Neural progenitor cell (in vitro differentiated cells): ENCODE measurements at regions not wholly inside any gene's neighbourhood (a gene's known extent, or its start where the extent isn't known, plus 50 kb on each side); places are given as distances from the start of the nearest gene placed in this dataset.

ENCODE experiments used
- DNase-seq: peaks from one replicate; pipeline ENCODE4 v3.0.0-alpha.2; 2016; ENCODE audit warnings: low spot score
- H2AFZ ChIP-seq: fragments of 200-600 bp; sonication (generic); replicated peaks from 2 replicates; pipeline ENCODE4 v1.6.1; 2016; ENCODE audit warnings: antibody characterized with exemption
- H3F3A ChIP-seq: fragments of 200-600 bp; sonication (generic); 2 replicates; pipeline ENCODE4 v1.6.1; 2016; ENCODE audit warnings: antibody characterized with exemption, low read depth
- H3K27ac ChIP-seq: fragments of 200-600 bp; sonication (generic); 2 replicates; pipeline ENCODE4 v1.5.1; 2016; ENCODE audit warnings: mild to moderate bottlenecking
- H3K27me3 ChIP-seq: fragments of 200-600 bp; sonication (generic); 2 replicates; pipeline ENCODE4 v1.6.1; 2016; ENCODE audit warnings: mild to moderate bottlenecking, moderate library complexity
- H3K36me3 ChIP-seq: fragments of 200-600 bp; sonication (generic); 2 replicates; pipeline ENCODE4 v1.5.1; 2016
- H3K4me1 ChIP-seq: fragments of 200-600 bp; sonication (generic); 2 replicates; pipeline ENCODE4 v1.6.1; 2016; ENCODE audit warnings: mixed run types
- H3K4me2 ChIP-seq: fragments of 200-600 bp; sonication (generic); 2 replicates; pipeline ENCODE4 v1.6.1; 2016
- H3K4me3 ChIP-seq: fragments of 200-600 bp; sonication (generic); 2 replicates; pipeline ENCODE4 v1.5.1; 2016
- H3K79me2 ChIP-seq: fragments of 200-600 bp; sonication (generic); 2 replicates; pipeline ENCODE4 v1.6.1; 2016; ENCODE audit warnings: low read depth
- H3K9ac ChIP-seq: fragments of 200-600 bp; sonication (generic); 2 replicates; pipeline ENCODE4 v1.6.1; 2016
- H3K9me3 ChIP-seq: fragments of 200-600 bp; sonication (generic); 2 replicates; pipeline ENCODE4 v1.5.1; 2016; ENCODE audit warnings: low read depth
- H4K20me1 ChIP-seq: fragments of 200-600 bp; sonication (generic); 2 replicates; pipeline ENCODE4 v1.6.1; 2016; ENCODE audit warnings: low read depth
- H3K27ac Mint-ChIP-seq: 3 replicates; pipeline ENCODE4 v1.8.0; 2021; ENCODE audit warnings: mixed read lengths
- H3K27me3 Mint-ChIP-seq: 2 replicates; pipeline ENCODE4 v1.8.0; 2022; ENCODE audit warnings: low read depth, mild to moderate bottlenecking, inconsistent platforms, moderate library complexity, mixed read lengths; ENCODE audit not compliant: insufficient read depth
- H3K36me3 Mint-ChIP-seq: 3 replicates; pipeline ENCODE4 v1.8.0; 2021; ENCODE audit warnings: mixed read lengths
- H3K4me1 Mint-ChIP-seq: 3 replicates; pipeline ENCODE4 v1.8.0; 2021; ENCODE audit warnings: mixed read lengths
- H3K4me3 Mint-ChIP-seq: 3 replicates; pipeline ENCODE4 v1.8.0; 2021; ENCODE audit warnings: mild to moderate bottlenecking, moderate library complexity, mixed read lengths
- H3K9me3 Mint-ChIP-seq: 3 replicates; pipeline ENCODE4 v1.8.0; 2020; ENCODE audit warnings: mixed read lengths
- CTCF ChIP-seq: fragments of 200-600 bp; sonication (generic); IDR thresholded peaks from 2 replicates; pipeline ENCODE4 v1.5.1; 2017; ENCODE audit warnings: antibody characterized with exemption, mild to moderate bottlenecking
- EZH2 ChIP-seq: fragments of 200-600 bp; sonication (generic); IDR thresholded peaks from 2 replicates; pipeline ENCODE4 v1.6.1; 2017; ENCODE audit warnings: antibody characterized with exemption, mild to moderate bottlenecking, moderate library complexity
- EZH2phosphoT487 ChIP-seq: fragments of 200-600 bp; sonication (generic); IDR thresholded peaks from 2 replicates; pipeline ENCODE4 v1.6.1; 2017; ENCODE audit warnings: antibody characterized with exemption

GRCh38 chr2:217332417-217332791, 472.5 kb upstream of the TNP1 start:
- no peaks in the 10 kb centered on the region for H4K20me1 ChIP-seq
- Mint-ChIP-seq H3K9me3 (no peaks in the 10 kb centered on the region), H3K4me1 (peaks cover 30% of the 10 kb centered on the region), H3K27me3 (peaks cover 6% of the 10 kb centered on the region), H3K36me3 (no peaks in the 10 kb centered on the region), H3K4me3 (no peak overlapping the region), H3K27ac (no peak overlapping the region)
- H3K27ac ChIP-seq: no peak overlapping the region
- no peak for DNase-seq
- no peak overlapping the region for H3K4me3 ChIP-seq
- H3K4me2 ChIP-seq: no peak overlapping the region
- H3K9ac ChIP-seq: no peak overlapping the region
- H3K27me3 ChIP-seq: no peaks in the 10 kb centered on the region
- TF ChIP-seq EZH2phosphoT487: no peak
- no peak for TF ChIP-seq CTCF
- TF ChIP-seq EZH2: no peak
- no peak overlapping the region for H2AFZ ChIP-seq
- H3K36me3 ChIP-seq: no peaks in the 10 kb centered on the region
- H3F3A ChIP-seq: peaks cover 6% of the 10 kb centered on the region
- no peaks in the 10 kb centered on the region for H3K79me2 ChIP-seq
- H3K4me1 ChIP-seq: peaks cover 23% of the 10 kb centered on the region
- H3K9me3 ChIP-seq: no peaks in the 10 kb centered on the region

DNA sequence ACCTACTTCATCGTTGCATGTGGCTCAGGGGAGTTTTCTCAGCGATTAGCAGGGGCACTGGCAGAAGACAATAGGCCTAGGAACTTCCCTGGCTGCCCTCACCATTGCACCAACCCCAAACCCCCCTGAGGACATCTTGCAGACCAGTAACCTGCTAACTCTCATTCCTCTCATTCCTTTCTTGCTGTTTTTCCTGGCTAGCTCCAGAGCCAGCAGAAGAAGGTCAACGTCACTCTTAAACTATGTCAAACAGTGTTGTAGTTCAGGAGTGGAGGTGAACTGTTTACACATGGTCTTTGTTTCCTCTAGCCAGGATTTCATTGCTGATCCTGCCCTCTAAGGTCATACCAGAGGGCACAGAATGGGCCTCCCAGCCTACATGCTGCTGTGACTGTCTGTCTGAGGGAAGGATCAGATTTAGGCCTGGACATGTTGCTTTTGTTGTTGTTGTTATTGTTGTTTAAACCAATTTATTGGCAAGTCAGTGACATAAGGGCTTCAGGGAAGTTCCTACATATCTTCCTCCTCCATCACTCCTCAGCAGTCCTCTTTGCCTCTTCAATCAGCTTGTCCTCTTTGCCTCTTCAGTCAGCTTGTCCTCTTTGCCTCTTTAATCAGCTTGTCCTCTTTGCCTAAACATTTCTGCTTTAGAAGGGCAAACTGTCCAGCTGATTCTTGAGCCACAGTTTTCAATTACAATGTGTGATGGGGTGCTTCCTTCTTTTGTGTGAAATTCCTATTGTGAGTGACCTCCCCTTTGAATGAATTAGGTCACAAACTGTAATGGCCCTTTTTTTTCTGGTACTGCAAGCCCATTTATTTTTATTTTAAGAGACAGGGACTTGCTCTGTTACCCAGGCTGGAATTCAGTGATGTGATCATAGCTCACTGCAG, 471.9 kb upstream of the TNP1 start:
- Mint-ChIP-seq H3K4me3 (no peak overlapping the region), H3K36me3 (no peaks in the 10 kb centered on the region), H3K9me3 (no peaks in the 10 kb centered on the region), H3K4me1 (peaks cover 34% of the 10 kb centered on the region), H3K27me3 (peaks cover 6% of the 10 kb centered on the region), H3K27ac (peak overlapping the region; percentile 76)
- peaks cover 23% of the 10 kb centered on the region for H3K4me1 ChIP-seq
- peak overlapping the region; percentile 44 for H3K27ac ChIP-seq
- H3K79me2 ChIP-seq: no peaks in the 10 kb centered on the region
- peak overlapping the region; percentile 41 for H3K4me2 ChIP-seq
- no peaks in the 10 kb centered on the region for H4K20me1 ChIP-seq
- no peak overlapping the region for H2AFZ ChIP-seq
- H3K4me3 ChIP-seq: no peak overlapping the region
- H3K9ac ChIP-seq: no peak overlapping the region
- no peaks in the 10 kb centered on the region for H3K36me3 ChIP-seq
- no peak for DNase-seq
- TF ChIP-seq CTCF: no peak
- no peak for TF ChIP-seq EZH2
- no peak for TF ChIP-seq EZH2phosphoT487
- no peaks in the 10 kb centered on the region for H3K27me3 ChIP-seq
- peaks cover 6% of the 10 kb centered on the region for H3F3A ChIP-seq
- no peaks in the 10 kb centered on the region for H3K9me3 ChIP-seq

DNA sequence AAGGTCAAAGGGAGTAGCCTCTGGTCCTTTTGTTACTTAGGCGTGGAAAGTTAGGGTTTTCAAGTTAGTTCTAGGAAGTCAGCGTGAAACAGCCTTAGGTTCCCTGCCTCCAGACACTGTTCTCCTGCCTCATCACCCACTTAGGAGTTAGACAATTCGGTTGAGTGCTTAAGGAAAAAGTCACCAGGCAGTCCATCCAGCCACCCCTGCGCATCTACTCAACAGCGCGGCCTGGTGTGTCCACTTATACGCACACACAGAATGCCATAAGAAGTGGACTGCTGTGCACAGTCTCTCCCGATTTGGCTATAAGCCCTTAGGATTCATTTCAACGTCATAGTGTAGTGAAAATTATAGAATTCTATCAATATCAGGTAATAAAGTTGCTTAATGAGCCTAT, 470.8 kb upstream of the TNP1 start:
- Mint-ChIP-seq H3K4me1 (peaks cover 37% of the 10 kb centered on the region), H3K27ac (no peak overlapping the region), H3K36me3 (peaks cover 1% of the 10 kb centered on the region), H3K27me3 (peaks cover 6% of the 10 kb centered on the region), H3K9me3 (peaks cover under 1% of the 10 kb centered on the region), H3K4me3 (no peak overlapping the region)
- no peaks in the 10 kb centered on the region for H3K79me2 ChIP-seq
- H3K27ac ChIP-seq: no peak overlapping the region
- no peaks in the 10 kb centered on the region for H3K27me3 ChIP-seq
- H3K4me3 ChIP-seq: no peak overlapping the region
- H3K4me1 ChIP-seq: peaks cover 23% of the 10 kb centered on the region
- H3K9me3 ChIP-seq: no peaks in the 10 kb centered on the region
- H4K20me1 ChIP-seq: no peaks in the 10 kb centered on the region
- H3K4me2 ChIP-seq: no peak overlapping the region
- H2AFZ ChIP-seq: no peak overlapping the region
- H3F3A ChIP-seq: peaks cover 6% of the 10 kb centered on the region
- no peak for DNase-seq
- no peaks in the 10 kb centered on the region for H3K36me3 ChIP-seq
- no peak overlapping the region for H3K9ac ChIP-seq
- TF ChIP-seq CTCF (no peak), EZH2 (no peak), EZH2phosphoT487 (no peak)
